NCI-H345 treated with DMSO at 0.1 percent for 48 hours (cell line): ENCODE measurements at regions not wholly inside any gene's neighbourhood (a gene's known extent, or its start where the extent isn't known, plus 50 kb on each side); places are given as distances from the start of the nearest gene placed in this dataset.

Source experiments
- DNase-seq: peaks from one replicate; lab custom pipeline; 2025; ENCODE audit not compliant: unreplicated experiment; lab: John Stamatoyannopoulos, UW

DNA sequence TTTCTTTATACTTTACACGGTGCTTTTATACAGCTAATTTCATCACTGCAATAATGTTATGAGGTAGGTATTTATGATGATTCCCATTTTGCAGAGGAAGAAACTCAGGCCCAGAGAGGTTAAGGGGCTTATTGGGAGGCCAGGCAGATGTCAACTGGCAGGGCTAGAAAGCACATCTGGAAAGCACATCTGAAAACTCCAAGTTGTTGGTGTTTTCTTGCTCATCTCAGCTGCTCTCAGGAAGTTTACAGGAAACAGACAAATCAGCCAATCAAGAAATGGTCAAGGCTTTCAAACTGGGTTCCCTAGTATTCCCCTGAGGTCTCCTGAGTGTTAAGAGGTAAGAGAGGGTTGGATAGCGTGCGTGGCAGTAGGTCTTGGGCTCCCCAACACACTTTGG, 124.1 kb upstream of the MED13L start:
- no peak for DNase-seq

- DNase-seq, result no peak
These were observed 124.9 kb upstream of the MED13L start for GRCh38 chr12:116402163-116402939.

DNA sequence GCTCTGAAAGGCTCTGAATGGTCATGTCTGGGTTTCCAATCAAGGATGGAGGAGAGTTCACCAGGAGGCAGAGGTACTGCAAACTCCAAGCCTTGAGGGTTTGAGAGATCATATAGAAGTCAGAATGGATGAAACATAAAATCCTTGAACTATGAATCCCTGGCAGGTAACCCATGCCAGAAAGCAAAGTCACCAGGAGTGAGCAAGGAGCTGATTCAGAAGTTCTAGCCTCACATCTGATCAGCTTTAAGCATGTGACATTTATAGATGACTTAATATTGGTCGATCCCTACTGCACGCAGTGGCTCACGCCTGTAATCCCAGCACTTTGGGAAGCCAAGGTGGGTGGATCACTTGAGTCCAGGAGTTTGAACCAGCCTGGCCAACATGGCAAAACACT, 126.1 kb upstream of the MED13L start:
- no peak for DNase-seq

DNA sequence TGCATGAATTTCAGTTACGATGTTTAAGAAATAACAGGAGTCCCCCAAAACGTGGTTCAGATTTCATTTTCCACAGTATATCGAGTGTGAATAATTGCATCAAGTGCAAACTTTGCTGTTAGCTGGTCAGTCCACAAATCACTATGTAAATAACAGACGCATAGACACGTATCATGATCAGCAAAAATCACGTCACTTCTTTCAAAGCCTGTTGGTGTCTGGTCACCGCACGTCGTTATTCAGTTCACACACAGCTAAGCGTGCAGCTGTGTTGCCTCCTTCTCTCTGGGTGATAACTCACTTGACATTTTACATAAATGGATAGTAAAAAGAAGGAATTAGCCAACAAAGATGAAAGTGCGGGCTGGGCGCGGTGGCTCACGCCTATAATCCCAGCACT, 126.8 kb upstream of the MED13L start:
- DNase-seq, result no peak

DNA sequence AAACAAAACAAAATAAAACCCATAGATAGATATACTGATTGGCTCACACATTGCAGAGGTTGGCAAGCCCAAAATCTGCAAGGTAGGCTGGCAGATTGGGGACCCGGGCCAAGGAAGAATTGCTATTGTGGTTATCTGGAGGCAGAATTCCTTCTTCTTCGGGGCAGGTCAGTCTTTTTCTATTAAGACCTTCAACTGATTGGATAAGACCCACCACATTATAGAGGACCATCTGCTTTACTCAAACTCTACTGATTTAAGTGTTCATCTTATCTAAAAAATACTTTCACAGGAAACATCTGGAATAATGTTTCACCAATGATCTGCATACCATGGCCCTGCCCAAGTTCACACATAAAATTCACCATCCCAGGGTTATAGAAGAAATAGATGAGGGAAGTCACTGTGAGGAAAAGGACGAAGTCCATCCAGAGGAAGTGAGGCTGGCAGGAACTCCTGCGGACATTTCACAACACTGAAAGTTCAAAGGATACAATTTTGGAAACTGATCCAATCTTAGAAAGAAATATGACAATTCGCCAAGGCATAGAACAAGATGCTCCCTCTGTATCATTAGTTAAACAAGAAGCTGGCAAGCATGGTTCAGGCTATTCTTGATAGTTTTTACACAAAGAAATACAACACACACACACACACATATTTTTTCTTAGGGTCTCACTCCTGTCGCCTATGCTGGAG, 127.6 kb upstream of the MED13L start:
- no peak for DNase-seq

- no peak for DNase-seq
These were observed 129.0 kb upstream of the MED13L start for GRCh38 chr12:116406529-116406928.

DNA sequence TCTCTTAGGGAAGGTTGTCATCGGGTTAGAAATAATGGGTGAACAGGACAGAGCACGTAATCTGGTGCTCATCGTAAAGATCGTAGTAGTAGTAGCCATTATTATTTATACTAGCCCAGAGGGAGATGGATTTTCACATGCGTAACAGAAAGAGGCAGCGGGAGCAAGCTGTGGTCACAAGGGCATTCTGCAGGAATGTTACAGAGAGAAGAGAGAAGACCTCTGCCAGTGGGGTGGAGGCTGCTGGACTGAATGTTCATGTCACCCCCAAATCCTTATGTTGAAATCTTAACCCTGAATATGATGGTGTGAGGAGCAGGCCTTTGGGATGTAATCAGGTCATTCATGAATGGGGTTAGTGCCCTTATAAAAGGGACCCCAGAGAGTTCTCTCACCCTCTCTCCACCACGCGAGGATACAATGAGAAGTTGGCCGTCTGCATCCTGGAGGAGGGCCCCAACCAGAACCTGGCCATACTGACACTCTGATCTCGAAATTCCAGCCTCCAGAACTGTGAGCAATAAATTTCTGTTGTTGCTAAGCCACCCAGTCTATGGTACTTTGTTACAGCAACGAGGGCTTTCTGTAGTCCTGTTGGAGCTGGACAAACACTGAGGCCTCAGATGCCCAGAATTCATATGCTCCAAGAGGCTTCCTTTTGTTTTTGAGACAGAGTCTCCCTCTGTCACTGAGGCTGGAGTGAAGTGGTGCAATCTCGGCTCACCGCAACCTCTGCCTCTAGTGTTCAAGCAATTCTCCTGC, 131.2 kb upstream of the MED13L start:
- no peak for DNase-seq

DNA sequence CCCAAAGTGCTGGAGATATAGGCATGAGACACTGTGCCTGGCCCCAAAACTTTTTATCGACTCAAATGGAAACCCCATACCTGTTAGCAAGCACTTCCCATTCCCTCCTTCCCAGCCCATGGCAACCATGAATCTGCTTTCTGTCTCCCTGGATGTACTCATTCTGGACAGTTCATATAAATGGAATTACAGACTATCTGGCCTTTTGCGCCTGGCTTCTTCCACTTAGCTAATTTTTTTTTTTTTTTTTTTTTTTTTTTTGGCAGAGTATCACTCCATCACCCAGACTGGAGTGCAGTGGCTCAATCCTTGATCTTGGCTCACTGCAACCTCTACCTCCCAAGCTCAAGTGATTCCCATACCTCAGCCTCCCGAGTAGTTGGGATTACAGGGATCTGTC, 134.5 kb upstream of the MED13L start:
- DNase-seq, result no peak

DNA sequence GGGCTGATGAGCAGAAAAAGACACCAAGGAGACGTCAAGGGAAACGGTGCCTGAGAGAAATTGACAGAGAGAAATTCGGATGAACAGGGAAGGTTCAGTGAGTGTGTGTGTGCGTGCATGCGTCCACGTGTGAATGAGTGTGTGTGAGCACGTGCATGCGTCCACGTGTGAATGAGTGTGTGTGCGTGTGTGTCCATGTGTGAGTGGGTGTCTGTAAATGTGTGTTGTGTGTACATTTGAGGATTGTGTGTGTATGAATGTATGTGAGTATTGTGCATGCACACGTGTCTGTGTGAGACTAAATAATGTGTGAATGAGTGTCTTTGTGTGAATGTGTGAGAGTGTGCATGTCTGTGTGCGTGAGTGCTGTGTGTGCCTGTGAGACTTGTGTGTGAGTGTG, 137.4 kb upstream of the MED13L start:
- no peak for DNase-seq

DNA sequence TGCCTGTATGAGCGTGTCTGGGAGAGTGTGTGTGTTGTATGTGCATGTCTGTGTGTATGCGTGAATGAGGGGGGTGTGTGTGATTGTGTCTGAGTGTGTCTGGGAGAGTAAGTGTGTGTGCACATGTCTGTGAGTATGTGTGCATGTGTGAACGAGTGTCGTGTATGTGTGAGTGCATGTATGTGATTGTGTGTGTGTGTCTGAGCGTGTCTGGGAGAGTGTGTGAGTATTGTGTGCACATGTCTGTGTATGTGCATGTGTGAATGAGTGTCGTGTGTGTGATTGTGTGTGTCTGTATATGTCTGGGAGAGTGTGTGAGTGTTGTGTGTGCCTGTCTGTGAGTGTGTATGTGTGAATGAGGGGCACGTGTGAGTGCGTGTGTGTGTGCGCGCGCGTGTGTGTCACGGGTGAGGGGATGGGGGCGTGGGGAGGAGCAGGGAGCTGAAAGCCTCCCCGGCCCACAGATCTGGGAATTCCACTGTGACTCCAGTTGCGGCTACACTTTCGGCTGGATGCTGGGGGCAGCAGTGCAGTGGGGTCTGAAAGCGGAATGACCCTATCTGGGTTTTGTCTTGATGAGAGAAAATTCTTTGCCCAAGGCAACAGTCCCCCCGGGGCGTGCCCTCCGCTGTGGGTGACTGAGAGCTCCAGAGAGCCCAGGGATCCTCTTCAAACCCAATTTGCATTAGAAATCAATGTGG, 138.1 kb upstream of the MED13L start:
- DNase-seq, result no peak

GRCh38 chr12:116416166-116416565, 138.7 kb upstream of the MED13L start:
- DNase-seq, result no peak

GRCh38 chr12:116418551-116418950, 140.6 kb upstream of the MAP1LC3B2 start:
- DNase-seq, result no peak

- DNase-seq, result peak; percentile 45
These were observed 138.8 kb upstream of the MAP1LC3B2 start for GRCh38 chr12:116420227-116420880.

- no peak for DNase-seq
These were observed 137.2 kb upstream of the MAP1LC3B2 start for GRCh38 chr12:116421785-116422538.

DNA sequence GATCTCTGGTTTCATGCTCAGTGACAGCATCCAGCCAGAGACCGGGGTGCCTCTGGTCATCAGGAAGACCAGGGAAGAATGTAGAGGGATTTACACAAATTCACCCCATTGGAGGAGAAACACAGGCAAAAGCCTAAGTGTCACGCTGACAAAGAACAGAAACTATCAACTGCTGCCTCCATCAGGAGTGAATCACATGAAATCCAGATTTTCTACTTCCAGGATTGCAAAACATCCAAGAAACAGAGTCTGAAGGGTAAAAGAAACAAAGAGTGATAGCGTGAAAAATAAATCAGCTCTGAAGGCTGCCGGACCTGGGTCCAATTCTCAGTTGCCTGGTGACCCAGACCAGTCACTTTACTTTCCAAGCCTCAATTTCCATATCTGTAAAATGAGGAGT, 136.1 kb upstream of the MAP1LC3B2 start:
- no peak for DNase-seq

DNA sequence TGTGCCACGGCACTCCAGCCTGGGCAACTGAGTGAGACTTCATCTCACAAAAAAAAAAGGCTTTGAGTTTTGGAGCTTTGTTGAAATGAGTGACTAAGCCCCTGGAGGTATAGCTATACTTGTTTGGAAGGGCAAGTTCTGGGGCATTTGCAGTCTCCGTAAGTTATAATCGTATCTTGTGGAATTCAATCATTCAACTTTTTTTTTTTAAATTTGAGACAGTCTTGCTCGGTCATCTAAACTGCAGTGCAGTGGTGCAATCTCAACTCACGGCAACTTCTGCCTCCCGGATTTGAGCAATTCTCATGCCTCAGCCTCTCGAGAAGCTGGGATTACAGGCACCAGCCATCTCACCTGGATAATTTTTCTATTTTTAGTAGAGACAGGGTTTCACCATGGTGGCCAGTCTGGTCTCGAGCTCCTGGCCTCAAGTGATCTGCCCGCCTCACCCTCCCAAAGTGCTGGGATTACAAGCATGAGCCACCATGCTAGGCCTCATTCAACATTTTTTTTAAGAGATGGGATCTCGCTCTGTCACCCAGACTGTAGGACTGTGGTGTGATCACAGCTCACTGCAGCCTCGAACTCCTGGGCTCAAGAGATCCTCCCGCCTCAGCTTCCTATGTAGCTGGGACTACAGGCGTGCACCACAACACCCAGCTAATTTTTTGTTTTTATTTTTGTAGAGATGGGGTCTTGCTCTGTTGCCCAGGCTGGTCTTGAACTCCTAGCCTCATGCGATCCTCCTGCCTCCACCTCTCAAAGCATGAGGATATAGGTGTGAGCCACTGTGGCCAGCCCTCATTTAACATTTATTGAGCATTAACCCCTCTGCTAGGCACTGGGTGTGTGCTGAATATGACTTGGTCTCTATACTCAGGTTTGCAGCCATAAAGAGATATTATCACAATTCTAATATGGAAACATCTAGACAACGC, 133.7 kb upstream of the MAP1LC3B2 start:
- DNase-seq, result no peak

DNA sequence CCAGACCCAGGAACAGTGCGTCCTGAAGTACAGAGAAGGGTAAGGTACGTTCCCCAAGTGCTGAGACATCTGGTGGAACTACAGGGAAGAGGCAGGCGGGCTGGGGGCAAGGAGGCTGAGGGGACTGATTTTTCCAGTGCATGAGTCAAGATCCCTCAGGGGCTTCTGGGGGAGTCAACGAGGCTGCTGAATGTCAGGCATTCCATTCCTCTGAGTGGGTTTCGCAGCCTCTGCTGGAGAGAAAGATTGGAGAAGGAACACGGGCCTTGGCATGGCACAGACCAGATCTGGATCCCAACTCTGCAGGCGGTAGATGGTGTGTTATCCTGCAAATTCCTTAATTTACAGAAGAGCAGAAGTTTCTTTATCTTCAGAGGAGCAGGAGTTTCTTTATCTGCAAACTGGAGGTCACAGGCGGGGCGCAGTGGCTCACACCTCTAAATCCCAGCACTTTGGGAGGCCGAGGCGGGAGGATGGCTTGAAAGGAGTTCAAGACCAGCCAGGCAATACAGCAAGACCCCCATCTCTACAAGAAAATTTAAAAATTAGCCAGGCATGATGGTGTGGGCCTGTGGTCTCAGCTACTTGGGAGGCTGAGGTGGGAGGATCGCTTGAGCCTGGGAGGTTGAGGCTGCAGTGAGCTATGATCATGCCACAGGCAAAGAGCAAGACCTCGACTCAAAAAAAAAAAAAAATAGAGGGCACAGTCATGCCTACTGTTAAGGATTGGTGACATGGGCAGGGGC, 132.6 kb upstream of the MAP1LC3B2 start:
- no peak for DNase-seq

DNA sequence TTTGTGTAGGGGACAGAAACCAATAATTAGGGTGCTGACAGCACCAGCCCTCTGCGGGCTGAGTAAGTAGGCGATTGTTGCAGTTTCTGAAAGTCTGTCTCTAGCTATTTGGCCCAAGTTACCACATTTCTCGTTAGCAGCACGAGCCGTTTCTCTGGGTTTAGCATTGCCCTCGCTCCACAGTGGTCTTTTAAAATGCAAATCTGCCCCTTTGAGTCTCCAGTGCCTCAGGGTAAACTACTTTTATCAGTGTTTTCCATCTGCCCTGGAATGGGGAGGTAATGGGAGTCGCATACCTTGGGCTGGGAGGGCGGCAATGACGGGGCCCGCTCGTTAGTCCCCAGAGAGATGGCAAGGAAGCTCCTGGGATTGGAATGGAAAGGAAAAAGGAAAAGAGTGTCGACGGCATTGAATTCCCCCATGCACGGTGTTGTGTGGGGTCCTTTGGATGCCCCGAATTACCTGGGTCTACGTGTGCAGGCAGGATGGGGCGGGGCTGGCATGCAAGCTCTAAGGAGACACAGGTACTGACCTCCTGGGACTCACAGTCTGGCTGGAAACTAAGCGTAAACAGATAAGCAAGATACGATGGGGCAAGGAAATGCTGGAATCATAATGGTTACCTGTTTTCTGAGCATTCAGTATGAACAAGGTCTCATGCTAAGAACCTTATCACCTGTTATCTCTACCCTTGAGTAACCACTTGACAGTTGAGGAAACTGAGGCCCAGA, 131.8 kb upstream of the MAP1LC3B2 start:
- DNase-seq, result no peak
